ENCODE measurements at regions not wholly inside any gene's neighbourhood (a gene's known extent, or its start where the extent isn't known, plus 50 kb on each side); places are given as distances from the start of the nearest gene placed in this dataset.

DNA sequence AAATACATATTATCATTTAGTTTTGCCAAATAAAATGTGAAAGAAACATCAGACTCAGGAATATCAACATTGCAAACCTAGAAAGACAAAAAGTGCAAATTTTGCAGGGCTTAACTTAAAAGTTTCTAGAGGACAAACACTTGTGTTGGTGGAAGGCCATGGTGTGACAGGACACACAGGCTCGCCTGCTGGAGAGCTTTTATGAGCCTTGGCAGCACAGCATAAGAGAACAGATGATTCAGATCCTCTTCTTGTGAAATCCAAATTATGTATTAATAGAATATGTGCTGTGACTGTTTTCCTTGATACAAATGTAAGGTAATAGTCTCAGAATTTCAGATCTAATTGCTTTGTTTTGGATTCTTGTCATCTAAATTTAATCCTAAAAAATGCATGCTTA lies 72.9 kb upstream of the ABCB5 start:
- TF ChIP-seq, protein P1, sequence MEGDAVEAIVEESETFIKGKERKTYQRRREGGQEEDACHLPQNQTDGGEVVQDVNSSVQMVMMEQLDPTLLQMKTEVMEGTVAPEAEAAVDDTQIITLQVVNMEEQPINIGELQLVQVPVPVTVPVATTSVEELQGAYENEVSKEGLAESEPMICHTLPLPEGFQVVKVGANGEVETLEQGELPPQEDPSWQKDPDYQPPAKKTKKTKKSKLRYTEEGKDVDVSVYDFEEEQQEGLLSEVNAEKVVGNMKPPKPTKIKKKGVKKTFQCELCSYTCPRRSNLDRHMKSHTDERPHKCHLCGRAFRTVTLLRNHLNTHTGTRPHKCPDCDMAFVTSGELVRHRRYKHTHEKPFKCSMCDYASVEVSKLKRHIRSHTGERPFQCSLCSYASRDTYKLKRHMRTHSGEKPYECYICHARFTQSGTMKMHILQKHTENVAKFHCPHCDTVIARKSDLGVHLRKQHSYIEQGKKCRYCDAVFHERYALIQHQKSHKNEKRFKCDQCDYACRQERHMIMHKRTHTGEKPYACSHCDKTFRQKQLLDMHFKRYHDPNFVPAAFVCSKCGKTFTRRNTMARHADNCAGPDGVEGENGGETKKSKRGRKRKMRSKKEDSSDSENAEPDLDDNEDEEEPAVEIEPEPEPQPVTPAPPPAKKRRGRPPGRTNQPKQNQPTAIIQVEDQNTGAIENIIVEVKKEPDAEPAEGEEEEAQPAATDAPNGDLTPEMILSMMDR (IDR thresholded peaks at IDR 0.05), result no peak
- no peak for TF ChIP-seq EZH2 (IDR thresholded peaks at IDR 0.05; ENCODE audit: borderline replicate concordance, insufficient read depth, low read depth, low read length, poor library complexity, severe bottlenecking)
